ENCODE measurements at regions not wholly inside any gene's neighbourhood (a gene's known extent, or its start where the extent isn't known, plus 50 kb on each side); places are given as distances from the start of the nearest gene placed in this dataset.

DNA sequence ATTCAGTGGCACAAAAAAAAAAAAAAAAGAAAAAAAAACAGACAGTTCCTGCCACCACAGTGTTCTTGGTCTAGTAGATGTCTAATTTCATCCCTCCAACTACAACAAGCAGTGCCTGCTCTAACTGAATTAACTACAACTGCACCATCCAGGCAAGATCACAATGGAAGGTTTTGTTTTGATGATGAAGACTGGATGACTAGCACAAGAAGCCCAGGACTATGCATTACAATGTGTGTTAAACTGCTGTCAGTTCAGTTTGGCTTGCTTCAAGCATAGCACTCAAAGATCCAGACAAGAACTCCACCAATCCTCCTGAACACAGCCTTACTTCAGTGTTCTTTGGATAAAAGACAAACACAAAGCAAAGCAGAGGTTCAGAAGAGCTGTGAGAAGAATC lies 279.9 kb downstream of the GRIN2B start:
- TF ChIP-seq, protein P1, sequence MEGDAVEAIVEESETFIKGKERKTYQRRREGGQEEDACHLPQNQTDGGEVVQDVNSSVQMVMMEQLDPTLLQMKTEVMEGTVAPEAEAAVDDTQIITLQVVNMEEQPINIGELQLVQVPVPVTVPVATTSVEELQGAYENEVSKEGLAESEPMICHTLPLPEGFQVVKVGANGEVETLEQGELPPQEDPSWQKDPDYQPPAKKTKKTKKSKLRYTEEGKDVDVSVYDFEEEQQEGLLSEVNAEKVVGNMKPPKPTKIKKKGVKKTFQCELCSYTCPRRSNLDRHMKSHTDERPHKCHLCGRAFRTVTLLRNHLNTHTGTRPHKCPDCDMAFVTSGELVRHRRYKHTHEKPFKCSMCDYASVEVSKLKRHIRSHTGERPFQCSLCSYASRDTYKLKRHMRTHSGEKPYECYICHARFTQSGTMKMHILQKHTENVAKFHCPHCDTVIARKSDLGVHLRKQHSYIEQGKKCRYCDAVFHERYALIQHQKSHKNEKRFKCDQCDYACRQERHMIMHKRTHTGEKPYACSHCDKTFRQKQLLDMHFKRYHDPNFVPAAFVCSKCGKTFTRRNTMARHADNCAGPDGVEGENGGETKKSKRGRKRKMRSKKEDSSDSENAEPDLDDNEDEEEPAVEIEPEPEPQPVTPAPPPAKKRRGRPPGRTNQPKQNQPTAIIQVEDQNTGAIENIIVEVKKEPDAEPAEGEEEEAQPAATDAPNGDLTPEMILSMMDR (IDR thresholded peaks at IDR 0.05), result no peak
- no peak for TF ChIP-seq POLR2AphosphoS5 (IDR thresholded peaks at IDR 0.05; ENCODE audit: low read depth, low read length)
- TF ChIP-seq, protein P2, sequence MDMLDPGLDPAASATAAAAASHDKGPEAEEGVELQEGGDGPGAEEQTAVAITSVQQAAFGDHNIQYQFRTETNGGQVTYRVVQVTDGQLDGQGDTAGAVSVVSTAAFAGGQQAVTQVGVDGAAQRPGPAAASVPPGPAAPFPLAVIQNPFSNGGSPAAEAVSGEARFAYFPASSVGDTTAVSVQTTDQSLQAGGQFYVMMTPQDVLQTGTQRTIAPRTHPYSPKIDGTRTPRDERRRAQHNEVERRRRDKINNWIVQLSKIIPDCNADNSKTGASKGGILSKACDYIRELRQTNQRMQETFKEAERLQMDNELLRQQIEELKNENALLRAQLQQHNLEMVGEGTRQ (IDR thresholded peaks at IDR 0.05; ENCODE audit: borderline replicate concordance, low read depth, low read length), result no peak
- TF ChIP-seq, protein P3, sequence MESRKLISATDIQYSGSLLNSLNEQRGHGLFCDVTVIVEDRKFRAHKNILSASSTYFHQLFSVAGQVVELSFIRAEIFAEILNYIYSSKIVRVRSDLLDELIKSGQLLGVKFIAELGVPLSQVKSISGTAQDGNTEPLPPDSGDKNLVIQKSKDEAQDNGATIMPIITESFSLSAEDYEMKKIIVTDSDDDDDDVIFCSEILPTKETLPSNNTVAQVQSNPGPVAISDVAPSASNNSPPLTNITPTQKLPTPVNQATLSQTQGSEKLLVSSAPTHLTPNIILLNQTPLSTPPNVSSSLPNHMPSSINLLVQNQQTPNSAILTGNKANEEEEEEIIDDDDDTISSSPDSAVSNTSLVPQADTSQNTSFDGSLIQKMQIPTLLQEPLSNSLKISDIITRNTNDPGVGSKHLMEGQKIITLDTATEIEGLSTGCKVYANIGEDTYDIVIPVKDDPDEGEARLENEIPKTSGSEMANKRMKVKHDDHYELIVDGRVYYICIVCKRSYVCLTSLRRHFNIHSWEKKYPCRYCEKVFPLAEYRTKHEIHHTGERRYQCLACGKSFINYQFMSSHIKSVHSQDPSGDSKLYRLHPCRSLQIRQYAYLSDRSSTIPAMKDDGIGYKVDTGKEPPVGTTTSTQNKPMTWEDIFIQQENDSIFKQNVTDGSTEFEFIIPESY (IDR thresholded peaks at IDR 0.05; ENCODE audit: borderline replicate concordance, low read depth), result no peak

All from SK-N-SH (cell line).